Natural killer cell (primary cell): ENCODE measurements at regions not wholly inside any gene's neighbourhood (a gene's known extent, or its start where the extent isn't known, plus 50 kb on each side); places are given as distances from the start of the nearest gene placed in this dataset.

Experiments used
- ATAC-seq, 3 donors: fragments of 150-1000 bp in 2 of 3; fragments of 200-7000 bp in 1 of 3; cut with Tn5 transposase; 1 replicate in 1 of 3; 2 replicates in 2 of 3; pipeline ENCODE4 v1.10.0; 2021; ENCODE audit warnings: mild to moderate bottlenecking in 2 of 3, moderate library complexity in 2 of 3
- DNase-seq, 2 donors: peaks; one replicate each; pipeline versions ENCODE4 v3.0.0 to v3.0.0-alpha.2; 2013 to 2021; ENCODE audit warnings: mixed read lengths in 1 of 2
- H3K27ac ChIP-seq: one replicate; pipeline ENCODE4 v1.5.1; 2013; ENCODE audit warnings: mild to moderate bottlenecking, low read length
- H3K27me3 ChIP-seq: one replicate; pipeline ENCODE4 v1.6.1; 2013; ENCODE audit warnings: low read length; ENCODE audit not compliant: control insufficient read depth, insufficient read depth
- H3K36me3 ChIP-seq: one replicate; pipeline ENCODE4 v1.6.1; 2013; ENCODE audit warnings: low read length; ENCODE audit not compliant: control insufficient read depth, insufficient read depth
- H3K4me1 ChIP-seq: one replicate; pipeline ENCODE4 v1.6.1; 2013; ENCODE audit warnings: low read length; ENCODE audit not compliant: control insufficient read depth, insufficient read depth
- H3K4me3 ChIP-seq: one replicate; pipeline ENCODE4 v1.5.1; 2013; ENCODE audit warnings: low read length
- H3K9me3 ChIP-seq: one replicate; pipeline ENCODE4 v1.6.1; 2013; ENCODE audit warnings: low read length; ENCODE audit not compliant: control insufficient read depth, insufficient read depth
- H3K27ac Mint-ChIP-seq, 2 donors: one replicate each; pipeline ENCODE4 v1.8.0; 2022; ENCODE audit warnings: mild to moderate bottlenecking in 2 of 2, mixed read lengths in 2 of 2, moderate library complexity in 1 of 2
- H3K27me3 Mint-ChIP-seq, 2 donors: one replicate each; pipeline ENCODE4 v1.8.0; 2022; ENCODE audit warnings: low read depth in 2 of 2, mixed read lengths in 2 of 2
- H3K36me3 Mint-ChIP-seq: one replicate; pipeline ENCODE4 v1.8.0; 2022; ENCODE audit warnings: mixed read lengths
- H3K4me1 Mint-ChIP-seq, 2 donors: one replicate each; pipeline ENCODE4 v1.8.0; 2022; ENCODE audit warnings: mixed read lengths in 2 of 2
- H3K4me3 Mint-ChIP-seq: one replicate; pipeline ENCODE4 v1.8.0; 2022; ENCODE audit warnings: mild to moderate bottlenecking, moderate library complexity, mixed read lengths
- H3K9me3 Mint-ChIP-seq, 2 donors: one replicate each; pipeline ENCODE4 v1.8.0; 2022; ENCODE audit warnings: mixed read lengths in 2 of 2
- CTCF ChIP-seq: fragments of 200-600 bp; IDR thresholded peaks from one replicate; pipeline ENCODE4 v1.8.0; 2022; ENCODE audit warnings: antibody characterized with exemption
- WGBS: methylation state at CpG from one replicate; pipeline ENCODE4 v1.1.7; 2013; ENCODE audit warnings: missing lambda C conversion rate; ENCODE audit not compliant: insufficient coverage; 5-methylcytosine and 5-hydroxymethylcytosine counted together
- intact Hi-C: fragments of 100-400 bp; cut with micrococcal nuclease; formaldehyde crosslinking; loops from one replicate; pipeline ENCODE4 v1.14.2; 2022

- DNase-seq (no peak), ATAC-seq (no peak)
- no peaks in the 10 kb centered on the region for H3K27me3 ChIP-seq
- H3K4me1 ChIP-seq = no peaks in the 10 kb centered on the region
- H3K4me3 ChIP-seq = no peak overlapping the region
- Mint-ChIP-seq H3K9me3 (peaks cover 16 to 24% of the 10 kb centered on the region in 2 donors), H3K36me3 (no peaks in the 10 kb centered on the region), H3K4me1 (no peaks in the 10 kb centered on the region), H3K4me3 (no peak overlapping the region), H3K27ac (no peak overlapping the region), H3K27me3 (no peaks in the 10 kb centered on the region)
- H3K9me3 ChIP-seq = no peaks in the 10 kb centered on the region
- H3K36me3 ChIP-seq = no peaks in the 10 kb centered on the region
- 37% methylated on average over 4 of the region's 4 CpGs for WGBS
- no peak for TF ChIP-seq CTCF
- no peak overlapping the region for H3K27ac ChIP-seq
- intact Hi-C loops = no loop called here
These were observed 361.5 kb upstream of the CDH10 start for GRCh38 chr5:25006237-25006636.

GRCh38 chr5:25005431-25005830 lies 360.7 kb upstream of the CDH10 start:
- 92% methylated on average over 2 of the region's 3 CpGs for WGBS
- no peaks in the 10 kb centered on the region for H3K27me3 ChIP-seq
- H3K4me1 ChIP-seq = no peaks in the 10 kb centered on the region
- peaks cover 11 to 22% of the 10 kb centered on the region in 2 donors for H3K9me3 Mint-ChIP-seq
- no peaks in the 10 kb centered on the region for H3K36me3 Mint-ChIP-seq
- H3K27ac ChIP-seq = no peak overlapping the region
- no peaks in the 10 kb centered on the region for H3K36me3 ChIP-seq
- no peak overlapping the region for H3K27ac Mint-ChIP-seq
- no peak overlapping the region for H3K4me3 Mint-ChIP-seq
- no peak for ATAC-seq
- TF ChIP-seq CTCF = no peak
- H3K27me3 Mint-ChIP-seq = no peaks in the 10 kb centered on the region
- no peaks in the 10 kb centered on the region for H3K9me3 ChIP-seq
- no peak overlapping the region for H3K4me3 ChIP-seq
- intact Hi-C loops = no loop called here
- no peak for DNase-seq
- H3K4me1 Mint-ChIP-seq = no peaks in the 10 kb centered on the region

GRCh38 chr5:25002371-25002770 lies 357.6 kb upstream of the CDH10 start:
- no peaks in the 10 kb centered on the region for H3K27me3 ChIP-seq
- no peaks in the 10 kb centered on the region for H3K36me3 ChIP-seq
- no peaks in the 10 kb centered on the region for H3K4me1 Mint-ChIP-seq
- H3K4me3 ChIP-seq = no peak overlapping the region
- no peak overlapping the region for H3K27ac ChIP-seq
- no peaks in the 10 kb centered on the region for H3K4me1 ChIP-seq
- peaks cover 3% of the 10 kb centered on the region for H3K9me3 ChIP-seq
- WGBS = no CpG with 5 or more reads among the region's 1 CpG
- no peak for TF ChIP-seq CTCF
- no peaks in the 10 kb centered on the region for H3K36me3 Mint-ChIP-seq
- no peaks in the 10 kb centered on the region for H3K27me3 Mint-ChIP-seq
- ATAC-seq (no peak), DNase-seq (no peak)
- intact Hi-C loops = no loop called here
- no peak overlapping the region for H3K27ac Mint-ChIP-seq
- H3K9me3 Mint-ChIP-seq = peaks cover 13 to 21% of the 10 kb centered on the region in 2 donors
- H3K4me3 Mint-ChIP-seq = no peak overlapping the region

- Histone ChIP-seq H3K27me3 (no peaks in the 10 kb centered on the region), H3K4me3 (no peak overlapping the region), H3K9me3 (peaks cover 3% of the 10 kb centered on the region), H3K27ac (no peak overlapping the region), H3K36me3 (no peaks in the 10 kb centered on the region), H3K4me1 (no peaks in the 10 kb centered on the region)
- DNase-seq (no peak), ATAC-seq (no peak)
- H3K4me1 Mint-ChIP-seq = no peaks in the 10 kb centered on the region
- intact Hi-C loops = no loop called here
- peaks cover 14 to 24% of the 10 kb centered on the region in 2 donors for H3K9me3 Mint-ChIP-seq
- peaks cover 17% of the 10 kb centered on the region for H3K36me3 Mint-ChIP-seq
- no peak overlapping the region for H3K4me3 Mint-ChIP-seq
- H3K27me3 Mint-ChIP-seq = no peaks in the 10 kb centered on the region
- no peak for TF ChIP-seq CTCF
- 83% methylated on average over 2 of the region's 2 CpGs for WGBS
- H3K27ac Mint-ChIP-seq = no peak overlapping the region
These were observed 355.0 kb upstream of the CDH10 start for GRCh38 chr5:24999732-25000131.
